Mesenchymal stem cell (in vitro differentiated cells and primary cell): ENCODE measurements at regions not wholly inside any gene's neighbourhood (a gene's known extent, or its start where the extent isn't known, plus 50 kb on each side); places are given as distances from the start of the nearest gene placed in this dataset.

ENCODE experiments used
- DNase-seq: peaks from one replicate; pipeline ENCODE4 v3.0.0-alpha.2; 2013
- H2AFZ ChIP-seq: one replicate; pipeline ENCODE4 v1.6.1; 2013; ENCODE audit warnings: low read depth, mild to moderate bottlenecking, control low read depth, inconsistent platforms, low read length, moderate library complexity
- H2AK5ac ChIP-seq: 2 replicates; pipeline ENCODE4 v1.6.1; 2013; ENCODE audit warnings: low read length, moderate library complexity, mild to moderate bottlenecking, inconsistent platforms; ENCODE audit not compliant: severe bottlenecking
- H2BK120ac ChIP-seq: one replicate; pipeline ENCODE4 v1.6.1; 2013; ENCODE audit warnings: low read depth, mild to moderate bottlenecking, inconsistent platforms, low read length, moderate library complexity
- H2BK12ac ChIP-seq, 2 experiments: one replicate each; pipeline ENCODE4 v1.6.1; 2013; ENCODE audit warnings: inconsistent platforms in 2 of 2, low read length in 2 of 2, mild to moderate bottlenecking in 2 of 2, moderate library complexity in 2 of 2, control low read depth in 1 of 2
- H2BK15ac ChIP-seq: one replicate; pipeline ENCODE4 v1.6.1; 2013; ENCODE audit warnings: mild to moderate bottlenecking, low read depth, inconsistent platforms; ENCODE audit not compliant: poor library complexity, severe bottlenecking
- H2BK5ac ChIP-seq: 2 replicates; pipeline ENCODE4 v1.6.1; 2013; ENCODE audit warnings: low read depth, mild to moderate bottlenecking, low read length, control low read depth, inconsistent platforms; ENCODE audit not compliant: poor library complexity, severe bottlenecking
- H3K14ac ChIP-seq, 2 experiments: one replicate each; pipeline ENCODE4 v1.6.1; 2013; ENCODE audit warnings: inconsistent platforms in 2 of 2, low read length in 2 of 2, control low read depth in 1 of 2, mild to moderate bottlenecking in 1 of 2, moderate library complexity in 1 of 2
- H3K18ac ChIP-seq, 2 experiments: one replicate each; pipeline ENCODE4 v1.6.1; 2013; ENCODE audit warnings: inconsistent platforms in 2 of 2, low read length in 2 of 2, control low read depth in 1 of 2, low read depth in 1 of 2, mild to moderate bottlenecking in 1 of 2
- H3K23ac ChIP-seq, 2 experiments: one replicate each; pipeline ENCODE4 v1.6.1; 2013; ENCODE audit warnings: inconsistent platforms in 2 of 2, low read length in 2 of 2, mild to moderate bottlenecking in 2 of 2, moderate library complexity in 2 of 2, control low read depth in 1 of 2
- H3K27ac ChIP-seq: 2 replicates; pipeline ENCODE4 v1.5.1; 2013; ENCODE audit warnings: mild to moderate bottlenecking, moderate library complexity, low read length, control low read depth, inconsistent platforms; ENCODE audit not compliant: poor library complexity, severe bottlenecking
- H3K27me3 ChIP-seq, 2 experiments: 2 replicates each; pipeline versions ENCODE4 v1.6.1 to v1.7.0; 2013; ENCODE audit warnings: low read length in 2 of 2, mild to moderate bottlenecking in 2 of 2, moderate library complexity in 2 of 2, control low read depth in 1 of 2, inconsistent platforms in 1 of 2; ENCODE audit not compliant: control insufficient read depth in 1 of 2, insufficient read depth in 1 of 2
- H3K36me3 ChIP-seq, 2 experiments: 2 replicates each; pipeline versions ENCODE4 v1.6.1 to v1.7.0; 2013; ENCODE audit warnings: low read length in 2 of 2, control low read depth in 1 of 2, inconsistent platforms in 1 of 2, low read depth in 1 of 2, mild to moderate bottlenecking in 1 of 2; ENCODE audit not compliant: insufficient read depth in 2 of 2, control insufficient read depth in 1 of 2
- H3K4ac ChIP-seq, 2 experiments: one replicate each; pipeline ENCODE4 v1.6.1; 2013; ENCODE audit warnings: inconsistent platforms in 2 of 2, low read length in 2 of 2, mild to moderate bottlenecking in 2 of 2, moderate library complexity in 2 of 2, control low read depth in 1 of 2, low read depth in 1 of 2
- H3K4me1 ChIP-seq: 2 replicates; pipeline ENCODE4 v1.6.1; 2013; ENCODE audit warnings: low read depth, low read length, control low read depth; ENCODE audit not compliant: control insufficient read depth, insufficient read depth
- H3K4me2 ChIP-seq: 2 replicates; pipeline ENCODE4 v1.6.1; 2013; ENCODE audit warnings: low read length, mild to moderate bottlenecking, inconsistent platforms; ENCODE audit not compliant: poor library complexity, severe bottlenecking
- H3K4me3 ChIP-seq, 2 experiments: 2 replicates each; pipeline versions ENCODE4 v1.5.1 to v1.7.0; 2013; ENCODE audit warnings: low read length in 2 of 2, mild to moderate bottlenecking in 2 of 2, control low read depth in 1 of 2, low read depth in 1 of 2; ENCODE audit not compliant: insufficient read depth in 1 of 2
- H3K79me1 ChIP-seq: replicated peaks from 2 replicates; pipeline ENCODE4 v1.6.1; 2013; ENCODE audit warnings: mild to moderate bottlenecking, control low read depth, low read length, inconsistent platforms; ENCODE audit not compliant: poor library complexity, severe bottlenecking
- H3K9ac ChIP-seq: 2 replicates; pipeline ENCODE4 v1.7.0; 2013; ENCODE audit warnings: mild to moderate bottlenecking, low read length, moderate library complexity
- H3K9me3 ChIP-seq: 2 replicates; pipeline ENCODE4 v1.7.0; 2013; ENCODE audit warnings: mild to moderate bottlenecking, low read length; ENCODE audit not compliant: control insufficient read depth
- H4K8ac ChIP-seq: one replicate; pipeline ENCODE4 v1.6.1; 2013; ENCODE audit warnings: inconsistent platforms, mild to moderate bottlenecking, low read length, moderate library complexity
- H4K91ac ChIP-seq: one replicate; pipeline ENCODE4 v1.6.1; 2013; ENCODE audit warnings: mild to moderate bottlenecking, low read length, inconsistent platforms
- WGBS: methylation state at CpG from one replicate; pipeline ENCODE4 v1.1.7; 2013; ENCODE audit warnings: mixed read lengths; 5-methylcytosine and 5-hydroxymethylcytosine counted together

DNA sequence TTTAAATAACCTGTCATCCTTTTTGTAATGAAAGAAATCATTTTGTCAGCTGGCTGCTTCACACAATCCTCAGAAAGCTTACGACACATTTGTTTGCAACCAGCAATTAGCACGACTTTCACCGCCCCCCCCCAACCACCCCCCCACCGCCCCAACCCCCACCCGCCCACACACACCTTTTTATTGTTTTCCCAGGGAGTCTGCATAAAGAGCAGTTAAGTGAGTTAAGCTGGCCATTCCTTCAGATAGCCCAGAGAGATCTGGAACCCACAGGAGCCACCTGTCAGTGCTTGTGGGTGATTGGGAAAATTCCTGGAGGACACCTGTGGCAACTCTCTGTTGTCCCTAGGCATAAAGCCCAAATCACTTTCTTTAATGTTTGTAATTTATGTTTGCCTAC, 175.7 kb upstream of the FMR1 start:
- Histone ChIP-seq H3K4me1 (no peaks in the 10 kb centered on the region), H3K27ac (no peak overlapping the region), H3K4me3 (no peak overlapping the region), H3K18ac (no peak overlapping the region), H3K79me1 (no peaks in the 10 kb centered on the region), H3K9me3 (no peaks in the 10 kb centered on the region), H3K9ac (no peak overlapping the region), H2BK15ac (no peak overlapping the region), H2AFZ (no peak overlapping the region), H4K91ac (no peak overlapping the region), H2BK12ac (no peak overlapping the region), H3K14ac (no peak overlapping the region), H3K23ac (no peak overlapping the region), H4K8ac (no peak overlapping the region), H3K36me3 (no peaks in the 10 kb centered on the region), H3K27me3 (no peaks in the 10 kb centered on the region), H2BK5ac (no peak overlapping the region), H2AK5ac (no peak overlapping the region), H3K4ac (no peak overlapping the region), H2BK120ac (no peak overlapping the region), H3K4me2 (no peak overlapping the region)
- no peak for DNase-seq
- WGBS: no CpG with 5 or more reads among the region's 5 CpGs

DNA sequence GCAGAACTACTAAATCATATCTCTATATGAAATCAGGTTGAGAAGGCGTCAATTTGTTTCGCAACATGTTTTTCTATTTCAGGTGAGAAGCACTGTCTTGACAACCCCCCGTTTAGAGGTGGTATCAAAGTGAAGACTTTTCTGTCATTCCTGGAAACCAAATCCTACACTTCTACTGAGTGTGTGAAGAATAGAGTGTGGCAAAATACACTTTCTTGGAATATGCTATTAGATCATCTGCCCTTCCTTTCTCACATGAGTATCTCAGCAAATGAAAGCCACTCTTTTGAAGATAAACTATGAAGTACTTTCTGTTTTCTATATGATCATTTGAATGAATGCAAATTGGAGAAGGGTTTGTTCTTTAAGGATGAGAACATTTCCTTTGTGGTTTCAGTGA, 174.0 kb upstream of the FMR1 start:
- Histone ChIP-seq H2BK15ac (no peak overlapping the region), H2BK120ac (no peak overlapping the region), H3K27ac (no peak overlapping the region), H3K14ac (no peak overlapping the region), H2AFZ (no peak overlapping the region), H3K9ac (no peak overlapping the region), H2BK12ac (no peak overlapping the region), H3K9me3 (no peaks in the 10 kb centered on the region), H3K4me2 (no peak overlapping the region), H3K4ac (no peak overlapping the region), H3K4me1 (no peaks in the 10 kb centered on the region), H2BK5ac (no peak overlapping the region), H4K91ac (no peak overlapping the region), H3K36me3 (no peaks in the 10 kb centered on the region), H3K79me1 (no peaks in the 10 kb centered on the region), H3K23ac (no peak overlapping the region), H4K8ac (no peak overlapping the region), H3K18ac (no peak overlapping the region), H3K4me3 (no peak overlapping the region), H2AK5ac (no peak overlapping the region), H3K27me3 (no peaks in the 10 kb centered on the region)
- no peak for DNase-seq
- no CpG with 5 or more reads among the region's 3 CpGs for WGBS

DNA sequence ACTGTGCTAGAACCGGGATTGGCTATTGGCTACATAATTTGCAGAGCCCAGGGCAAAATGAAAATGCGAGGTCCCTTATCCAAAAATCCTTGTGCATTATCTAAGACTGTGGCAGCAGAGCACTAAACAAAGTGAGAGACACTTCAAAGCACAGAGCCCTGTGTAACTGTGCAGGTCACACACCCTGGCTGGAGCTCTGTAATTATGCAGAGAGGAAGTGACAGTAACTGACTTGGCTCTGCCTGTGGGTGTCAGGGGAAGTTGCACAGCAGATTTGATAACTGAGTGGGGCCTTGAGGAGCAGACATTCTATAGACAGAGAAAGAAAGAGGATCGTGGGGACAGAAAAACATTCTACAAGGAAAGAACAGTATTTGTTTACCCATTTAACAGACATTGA, 173.5 kb upstream of the FMR1 start:
- Histone ChIP-seq H3K4me2 (no peak overlapping the region), H3K9ac (no peak overlapping the region), H2AFZ (no peak overlapping the region), H3K27me3 (no peaks in the 10 kb centered on the region), H2BK15ac (no peak overlapping the region), H3K23ac (no peak overlapping the region), H3K79me1 (no peaks in the 10 kb centered on the region), H3K18ac (no peak overlapping the region), H3K14ac (no peak overlapping the region), H2BK120ac (no peak overlapping the region), H3K27ac (no peak overlapping the region), H3K9me3 (no peaks in the 10 kb centered on the region), H3K4me1 (no peaks in the 10 kb centered on the region), H3K4me3 (no peak overlapping the region), H2AK5ac (no peak overlapping the region), H3K36me3 (no peaks in the 10 kb centered on the region), H2BK5ac (no peak overlapping the region), H4K91ac (no peak overlapping the region), H2BK12ac (no peak overlapping the region), H4K8ac (no peak overlapping the region), H3K4ac (no peak overlapping the region)
- WGBS: 55% methylated on average over 2 of the region's 3 CpGs
- DNase-seq: no peak

- H3K9me3 ChIP-seq: no peaks in the 10 kb centered on the region
- H3K27me3 ChIP-seq: no peaks in the 10 kb centered on the region
These were observed 172.5 kb upstream of the FMR1 start for GRCh38 chrX:147739196-147739595.

More at GRCh38 chrX:147739196-147739595, 172.5 kb upstream of the FMR1 start:
- Histone ChIP-seq H2BK5ac (no peak overlapping the region), H3K23ac (no peak overlapping the region), H2AFZ (no peak overlapping the region), H3K9ac (no peak overlapping the region), H4K91ac (no peak overlapping the region), H4K8ac (no peak overlapping the region), H3K18ac (no peak overlapping the region), H3K36me3 (no peaks in the 10 kb centered on the region), H3K4me2 (no peak overlapping the region), H2AK5ac (no peak overlapping the region), H2BK12ac (no peak overlapping the region), H3K4me3 (no peak overlapping the region), H2BK15ac (no peak overlapping the region), H3K4me1 (no peaks in the 10 kb centered on the region), H2BK120ac (no peak overlapping the region), H3K27ac (no peak overlapping the region), H3K79me1 (no peaks in the 10 kb centered on the region), H3K4ac (no peak overlapping the region), H3K14ac (no peak overlapping the region)
- DNase-seq: no peak
- no CpG with 5 or more reads among the region's 1 CpG for WGBS
